Fibroblast of lung (primary cell): ENCODE measurements at regions not wholly inside any gene's neighbourhood (a gene's known extent, or its start where the extent isn't known, plus 50 kb on each side); places are given as distances from the start of the nearest gene placed in this dataset.

Source experiments
- DNase-seq, 2 donors: peaks; one replicate each; pipeline versions ENCODE4 v3.0.0 to v3.0.0-alpha.2; 2010; ENCODE audit warnings: low read depth in 2 of 2
- H2AFZ ChIP-seq: 2 replicates; pipeline ENCODE4 v1.5.1; 2012; ENCODE audit warnings: low read length, control low read depth, inconsistent platforms
- H3K27ac ChIP-seq: 2 replicates; pipeline ENCODE4 v1.5.1; 2011; ENCODE audit warnings: low read length, control low read depth; ENCODE audit not compliant: insufficient read depth
- H3K27me3 ChIP-seq: 2 replicates; pipeline ENCODE4 v1.5.1; 2011; ENCODE audit warnings: mild to moderate bottlenecking, low read length; ENCODE audit not compliant: control insufficient read depth, insufficient read depth
- H3K36me3 ChIP-seq: 2 replicates; pipeline ENCODE4 v1.5.1; 2011; ENCODE audit warnings: low read length; ENCODE audit not compliant: control insufficient read depth, insufficient read depth
- H3K4me1 ChIP-seq: 2 replicates; pipeline ENCODE4 v1.5.1; 2011; ENCODE audit warnings: low read length; ENCODE audit not compliant: control insufficient read depth, insufficient read depth; ENCODE audit errors: extremely low read depth
- H3K4me2 ChIP-seq: 2 replicates; pipeline ENCODE4 v1.5.1; 2011; ENCODE audit warnings: low read length, control low read depth; ENCODE audit not compliant: insufficient read depth; ENCODE audit errors: extremely low read depth
- H3K4me3 ChIP-seq, 4 experiments: fragments of 200-600 bp in 1 of 4; sonication (generic) in 1 of 4; replicated peaks in 1 of 4; 2 replicates each; pipeline ENCODE4 v1.5.1; 2011 to 2016; ENCODE audit warnings: low read length in 4 of 4, low read depth in 3 of 4, mild to moderate bottlenecking in 3 of 4, control low read depth in 2 of 4, inconsistent platforms in 1 of 4, mixed read lengths in 1 of 4; ENCODE audit not compliant: insufficient read depth in 1 of 4; ENCODE audit errors: control extremely low read depth in 1 of 4
- H3K79me2 ChIP-seq: 2 replicates; pipeline ENCODE4 v1.5.1; 2012; ENCODE audit warnings: mild to moderate bottlenecking, low read length, inconsistent platforms; ENCODE audit not compliant: control insufficient read depth, insufficient read depth
- H3K9ac ChIP-seq: 2 replicates; pipeline ENCODE4 v1.5.1; 2011; ENCODE audit warnings: mild to moderate bottlenecking, low read length, control low read depth; ENCODE audit not compliant: insufficient read depth
- H3K9me3 ChIP-seq: 2 replicates; pipeline ENCODE4 v1.5.1; 2012; ENCODE audit warnings: low read depth, low read length; ENCODE audit not compliant: control insufficient read depth, insufficient read depth
- H4K20me1 ChIP-seq: 2 replicates; pipeline ENCODE4 v1.5.1; 2011; ENCODE audit warnings: low read length; ENCODE audit not compliant: control insufficient read depth, insufficient read depth; ENCODE audit errors: extremely low read depth
- EZH2 ChIP-seq: IDR thresholded peaks from 2 replicates; pipeline ENCODE4 v1.5.1; 2012; ENCODE audit warnings: low read length, control low read depth, mild to moderate bottlenecking; ENCODE audit errors: missing control alignments
- TF ChIP-seq, protein P1 (sequence below), 2 donors: IDR thresholded peaks in 1 of 2; conservative IDR thresholded peaks in 1 of 2; 1 replicate in 1 of 2; 2 replicates in 1 of 2; pipeline ENCODE4 v1.5.1; 2011 to 2012; ENCODE audit warnings: low read length in 2 of 2, control low read depth in 1 of 2, inconsistent platforms in 1 of 2, low read depth in 1 of 2, mild to moderate bottlenecking in 1 of 2

DNA sequence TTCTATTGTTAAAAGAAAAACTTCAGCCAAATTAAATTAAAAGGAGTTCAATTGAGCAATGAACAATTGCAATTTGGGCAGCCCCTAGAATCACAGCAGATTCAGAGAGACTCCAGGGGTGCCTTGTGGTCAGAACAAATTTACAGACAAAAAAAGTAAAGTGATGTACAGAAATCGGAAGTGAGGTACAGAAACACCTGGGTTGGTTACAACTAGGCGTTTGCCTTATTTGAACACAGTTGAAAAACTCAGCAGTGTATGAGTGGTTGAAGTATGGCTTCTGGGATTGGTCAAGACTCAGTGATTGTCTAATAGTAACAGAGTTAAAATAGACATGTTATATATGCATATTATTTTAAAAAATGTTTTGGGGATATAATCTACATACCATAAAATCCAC, 98.5 kb upstream of the ZSWIM2 start:
- Histone ChIP-seq H3K4me1 (no peaks in the 10 kb centered on the region), H2AFZ (no peak overlapping the region), H4K20me1 (no peaks in the 10 kb centered on the region), H3K36me3 (no peaks in the 10 kb centered on the region), H3K4me3 (no peak overlapping the region), H3K79me2 (no peaks in the 10 kb centered on the region), H3K9ac (no peak overlapping the region), H3K4me2 (no peak overlapping the region), H3K9me3 (no peaks in the 10 kb centered on the region), H3K27me3 (no peaks in the 10 kb centered on the region), H3K27ac (no peak overlapping the region)
- TF ChIP-seq, protein P1, sequence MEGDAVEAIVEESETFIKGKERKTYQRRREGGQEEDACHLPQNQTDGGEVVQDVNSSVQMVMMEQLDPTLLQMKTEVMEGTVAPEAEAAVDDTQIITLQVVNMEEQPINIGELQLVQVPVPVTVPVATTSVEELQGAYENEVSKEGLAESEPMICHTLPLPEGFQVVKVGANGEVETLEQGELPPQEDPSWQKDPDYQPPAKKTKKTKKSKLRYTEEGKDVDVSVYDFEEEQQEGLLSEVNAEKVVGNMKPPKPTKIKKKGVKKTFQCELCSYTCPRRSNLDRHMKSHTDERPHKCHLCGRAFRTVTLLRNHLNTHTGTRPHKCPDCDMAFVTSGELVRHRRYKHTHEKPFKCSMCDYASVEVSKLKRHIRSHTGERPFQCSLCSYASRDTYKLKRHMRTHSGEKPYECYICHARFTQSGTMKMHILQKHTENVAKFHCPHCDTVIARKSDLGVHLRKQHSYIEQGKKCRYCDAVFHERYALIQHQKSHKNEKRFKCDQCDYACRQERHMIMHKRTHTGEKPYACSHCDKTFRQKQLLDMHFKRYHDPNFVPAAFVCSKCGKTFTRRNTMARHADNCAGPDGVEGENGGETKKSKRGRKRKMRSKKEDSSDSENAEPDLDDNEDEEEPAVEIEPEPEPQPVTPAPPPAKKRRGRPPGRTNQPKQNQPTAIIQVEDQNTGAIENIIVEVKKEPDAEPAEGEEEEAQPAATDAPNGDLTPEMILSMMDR (conservative IDR thresholded peaks at IDR 0.05 in 1 of 2, IDR thresholded peaks at IDR 0.05 in 1 of 2; ENCODE audit: low read depth in 1 of 2, low read length in 2 of 2) = no peak
- no peak for TF ChIP-seq EZH2
- DNase-seq = no peak

DNA sequence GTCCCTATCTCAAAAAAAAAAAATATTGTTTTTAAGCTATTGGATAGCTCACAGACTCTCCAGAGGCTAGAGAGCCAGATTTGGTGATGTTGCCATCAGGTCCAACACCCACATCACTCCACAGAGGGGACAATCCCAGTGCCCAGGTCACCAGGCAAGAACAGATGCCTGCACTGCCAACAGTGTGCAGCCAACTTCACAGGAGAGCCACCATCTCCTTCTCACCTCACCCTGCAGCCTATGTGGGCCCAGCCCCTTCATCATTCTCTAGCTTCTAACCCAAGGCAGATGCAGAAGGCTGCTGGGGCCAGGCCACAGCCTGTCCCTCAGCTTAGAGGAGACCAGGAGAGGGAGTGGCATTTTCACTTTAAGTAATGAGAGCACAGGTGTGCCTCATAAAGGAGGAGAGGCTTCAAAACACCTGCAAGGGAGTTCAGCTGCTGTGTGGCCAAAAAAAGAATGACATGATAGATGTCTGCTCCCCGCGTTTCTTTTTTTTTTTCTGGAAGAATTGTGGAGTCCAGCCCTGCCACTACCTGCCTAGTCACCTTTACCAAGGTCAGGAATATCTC, 98.0 kb upstream of the ZSWIM2 start:
- Histone ChIP-seq H4K20me1 (no peaks in the 10 kb centered on the region), H3K4me3 (no peak overlapping the region), H3K27me3 (no peaks in the 10 kb centered on the region), H3K36me3 (no peaks in the 10 kb centered on the region), H2AFZ (no peak overlapping the region), H3K9me3 (no peaks in the 10 kb centered on the region), H3K4me2 (no peak overlapping the region), H3K27ac (no peak overlapping the region), H3K9ac (no peak overlapping the region), H3K4me1 (no peaks in the 10 kb centered on the region), H3K79me2 (no peaks in the 10 kb centered on the region)
- TF ChIP-seq EZH2 = no peak
- TF ChIP-seq, protein P1 (conservative IDR thresholded peaks at IDR 0.05 in 1 of 2, IDR thresholded peaks at IDR 0.05 in 1 of 2; ENCODE audit: low read depth in 1 of 2, low read length in 2 of 2) = no peak
- DNase-seq = no peak

DNA sequence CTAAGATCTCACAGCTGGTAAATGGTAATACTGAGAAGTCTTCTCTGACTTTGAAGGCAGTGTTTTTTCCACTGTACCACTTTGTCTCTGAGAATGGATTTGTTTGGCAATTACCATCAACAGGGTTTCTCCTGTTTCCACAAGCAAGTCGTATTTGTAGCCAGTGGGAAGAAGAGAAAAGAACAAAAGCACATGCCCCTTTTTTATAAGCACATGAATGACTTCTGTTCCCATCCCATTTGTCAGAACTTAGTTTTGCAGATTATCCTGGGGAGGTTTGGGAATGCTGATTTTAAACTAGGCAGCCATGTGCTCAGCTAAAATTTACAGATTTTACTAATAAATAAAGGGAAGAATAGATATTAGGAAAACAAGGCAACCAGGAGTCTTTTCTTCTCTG, 92.9 kb upstream of the ZSWIM2 start:
- H3K27ac ChIP-seq = no peak overlapping the region
- no peak overlapping the region for H3K9ac ChIP-seq
- H3K79me2 ChIP-seq = no peaks in the 10 kb centered on the region
- no peaks in the 10 kb centered on the region for H3K4me1 ChIP-seq
- H3K9me3 ChIP-seq = no peaks in the 10 kb centered on the region
- H3K4me2 ChIP-seq = no peak overlapping the region
- no peak overlapping the region for H2AFZ ChIP-seq
- no peaks in the 10 kb centered on the region for H4K20me1 ChIP-seq
- H3K4me3 ChIP-seq = no peak overlapping the region
- TF ChIP-seq, protein P1 (conservative IDR thresholded peaks at IDR 0.05 in 1 of 2, IDR thresholded peaks at IDR 0.05 in 1 of 2; ENCODE audit: low read depth in 1 of 2, low read length in 2 of 2) = no peak
- no peak for TF ChIP-seq EZH2
- no peak for DNase-seq
- no peaks in the 10 kb centered on the region for H3K27me3 ChIP-seq
- H3K36me3 ChIP-seq = no peaks in the 10 kb centered on the region
